ENCODE measurements at regions not wholly inside any gene's neighbourhood (a gene's known extent, or its start where the extent isn't known, plus 50 kb on each side); places are given as distances from the start of the nearest gene placed in this dataset.
"Not testable (repeated sequence)": the region's sequence is repeated elsewhere in the genome, so short reads cannot be mapped to it uniquely, and the experiment has no call there.

- DNase-seq (ENCODE audit: low read depth, low spot score) = no peak
Observed at GRCh38 chr4:33126002-33126401, 2405.8 kb downstream of the PCDH7 start.

DNA sequence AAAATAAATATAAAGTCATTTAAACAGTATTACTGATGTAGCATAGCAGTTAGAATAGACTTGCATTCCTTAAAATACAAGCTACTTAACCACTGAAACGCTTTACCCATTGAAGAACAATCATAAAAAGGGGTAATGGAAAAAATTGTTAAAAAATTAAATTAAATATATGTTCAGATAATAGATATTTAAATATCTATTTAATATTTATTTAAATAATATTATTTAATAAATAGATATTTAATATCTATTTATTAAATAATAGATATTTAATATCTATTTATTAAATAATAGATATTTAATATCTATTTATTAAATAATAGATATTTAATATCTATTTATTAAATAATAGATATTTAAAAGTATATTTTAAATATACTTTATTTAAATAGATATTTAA, 2410.5 kb downstream of the PCDH7 start:
- DNase-seq (ENCODE audit: low read depth, low spot score) = not testable (repeated sequence)

DNA sequence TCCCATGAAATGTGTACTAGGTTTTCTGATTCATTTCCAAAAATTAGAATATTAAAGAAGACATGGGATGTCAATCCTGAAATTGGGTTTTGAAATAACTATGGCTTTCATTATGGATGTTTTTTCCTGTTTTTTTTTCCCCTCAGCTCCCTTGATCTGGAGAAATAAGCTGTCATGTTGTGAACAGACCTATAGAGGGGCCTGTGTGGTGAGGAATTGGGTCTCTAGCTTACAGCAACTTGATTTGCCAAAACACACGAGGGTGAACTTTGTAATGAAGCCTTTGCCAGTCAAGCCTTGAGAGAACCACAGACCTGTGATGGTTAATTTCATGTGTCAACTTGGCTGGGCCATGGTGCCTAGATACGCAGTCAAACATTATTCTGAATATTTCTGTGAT, 2413.6 kb downstream of the PCDH7 start:
- DNase-seq (ENCODE audit: low read depth, low spot score) = peak; percentile 17

- DNase-seq (ENCODE audit: low read depth, low spot score) = no peak
Observed at GRCh38 chr4:33134366-33134765, 2414.2 kb downstream of the PCDH7 start.

- DNase-seq (ENCODE audit: low read depth, low spot score) = no peak
Observed at GRCh38 chr4:33149658-33150524, 2429.7 kb downstream of the PCDH7 start.

GRCh38 chr4:33150525-33150910, 2430.3 kb downstream of the PCDH7 start:
- DNase-seq (ENCODE audit: low read depth, low spot score) = no peak

GRCh38 chr4:33160126-33160525, 2440.0 kb downstream of the PCDH7 start:
- peak; percentile 9 for DNase-seq (ENCODE audit: low read depth, low spot score)

DNA sequence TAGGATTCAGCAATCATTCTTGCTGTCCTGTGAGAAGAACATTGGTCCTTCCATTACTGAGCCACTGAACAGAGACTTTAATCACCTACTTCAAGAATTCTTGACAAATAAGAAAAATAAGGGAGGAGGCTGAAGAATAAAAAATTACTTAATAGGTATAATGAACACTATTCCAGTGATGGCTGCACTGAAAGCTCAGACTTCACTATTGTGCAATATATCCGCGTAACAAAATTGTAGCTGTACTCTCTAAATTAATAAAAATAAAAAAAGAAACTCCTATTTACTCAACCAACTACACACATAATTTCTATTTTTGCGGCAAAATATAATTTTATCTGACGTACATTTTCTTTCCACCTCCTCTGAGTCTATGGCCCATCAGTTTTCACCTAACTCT, 2441.0 kb downstream of the PCDH7 start:
- DNase-seq (ENCODE audit: low read depth, low spot score) = no peak

DNA sequence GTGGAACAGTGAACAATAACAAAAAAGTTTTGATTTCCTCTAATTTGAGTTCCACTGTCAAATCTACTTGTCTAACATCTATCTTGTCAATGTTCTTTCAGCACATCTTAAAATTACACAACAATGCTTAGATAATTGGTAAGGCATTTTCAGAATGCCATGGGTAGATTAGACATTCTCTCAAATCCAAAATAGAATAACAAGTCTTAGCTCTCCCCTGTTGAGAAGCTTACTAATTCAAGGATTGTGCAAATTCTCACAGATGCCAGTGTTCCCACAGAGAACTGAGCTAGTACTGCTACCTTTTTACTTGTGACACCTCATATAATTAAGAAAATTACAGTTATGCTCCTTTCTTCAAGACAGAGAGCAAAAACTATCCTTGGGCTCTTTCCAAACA, 2442.0 kb downstream of the PCDH7 start:
- DNase-seq (ENCODE audit: low read depth, low spot score) = no peak

DNA sequence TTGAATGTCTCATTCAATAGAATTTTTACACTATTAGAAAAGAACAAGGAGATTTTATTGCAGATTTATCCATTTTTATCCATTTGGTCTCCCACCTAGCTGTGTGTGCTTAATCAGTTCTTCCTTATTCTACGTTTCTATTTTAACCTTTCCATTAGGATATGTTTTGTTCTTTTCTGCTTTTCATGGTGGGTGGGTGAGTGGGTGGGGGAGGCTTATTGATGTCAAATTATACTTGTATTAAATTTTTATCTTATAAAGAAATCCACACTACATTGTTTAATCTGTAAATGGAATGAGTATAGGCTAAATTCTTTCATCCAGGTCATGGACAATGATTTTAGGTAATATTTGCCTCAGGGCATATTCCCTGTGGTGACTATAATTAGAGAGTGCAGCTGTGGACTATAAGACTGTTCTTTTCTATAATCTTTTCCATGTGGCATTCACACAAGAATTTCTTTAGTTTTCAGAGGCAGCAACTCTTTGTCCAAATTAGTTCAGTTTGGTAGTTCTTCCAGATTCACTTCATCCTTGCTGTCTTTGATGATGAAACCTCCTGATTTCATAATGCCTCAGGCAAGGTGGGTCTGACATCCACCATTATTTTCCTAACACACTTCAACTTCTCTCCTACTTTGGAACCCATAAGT, 2451.8 kb downstream of the PCDH7 start:
- DNase-seq (ENCODE audit: low read depth, low spot score) = no peak

- no peak for DNase-seq (ENCODE audit: low read depth, low spot score)
Observed at GRCh38 chr4:33176566-33176965, 2456.4 kb downstream of the PCDH7 start.

DNA sequence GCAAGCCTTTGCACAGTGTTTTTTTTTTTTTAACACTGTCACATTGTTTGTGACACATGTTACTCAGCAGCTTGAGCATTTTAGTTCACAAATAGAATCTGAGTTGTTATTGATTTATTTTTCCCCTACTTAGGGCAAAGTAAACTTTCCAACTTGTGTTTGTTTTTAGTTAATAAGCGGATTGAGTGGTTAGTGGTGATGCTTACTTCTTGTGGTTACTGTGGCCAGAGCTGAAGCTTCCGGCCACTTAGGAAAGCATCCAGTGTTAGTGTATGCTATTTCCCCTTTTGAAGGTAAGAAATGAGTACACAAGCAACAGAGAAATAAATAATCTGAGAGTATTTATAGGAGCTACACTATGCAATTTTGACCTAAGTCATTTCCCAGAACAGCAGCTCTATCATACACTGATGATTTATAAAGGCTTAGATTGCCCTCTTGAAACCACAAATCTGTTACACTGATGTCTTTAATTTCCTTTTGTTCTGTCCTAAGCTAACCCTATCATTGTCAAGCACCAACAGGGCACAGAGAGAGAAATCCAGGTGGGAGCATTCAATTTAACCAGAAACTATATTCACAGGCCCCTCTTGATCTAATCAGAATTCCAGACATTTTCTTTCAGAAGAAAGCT, 2464.6 kb downstream of the PCDH7 start:
- DNase-seq (ENCODE audit: low read depth, low spot score) = no peak

DNA sequence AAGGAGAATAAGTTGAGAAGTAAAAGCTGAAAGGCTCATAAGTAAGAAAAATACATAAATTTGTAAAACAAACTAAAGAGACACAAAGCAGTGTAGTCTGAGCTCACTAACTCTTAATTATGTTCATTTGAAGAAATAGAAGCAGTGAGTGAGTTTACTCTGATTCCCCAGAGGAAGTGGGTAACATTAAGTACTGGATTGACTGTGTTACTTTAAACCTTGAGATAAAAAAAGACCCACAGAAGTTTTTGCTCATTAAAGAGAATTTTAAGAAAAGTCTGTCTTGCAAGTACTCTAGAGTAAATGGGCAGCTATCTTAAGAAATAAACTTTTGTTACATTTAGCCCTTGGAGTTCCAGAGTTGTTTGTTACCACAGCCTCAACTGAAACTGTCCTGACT, 2466.9 kb downstream of the PCDH7 start:
- no peak for DNase-seq (ENCODE audit: low read depth, low spot score)

DNA sequence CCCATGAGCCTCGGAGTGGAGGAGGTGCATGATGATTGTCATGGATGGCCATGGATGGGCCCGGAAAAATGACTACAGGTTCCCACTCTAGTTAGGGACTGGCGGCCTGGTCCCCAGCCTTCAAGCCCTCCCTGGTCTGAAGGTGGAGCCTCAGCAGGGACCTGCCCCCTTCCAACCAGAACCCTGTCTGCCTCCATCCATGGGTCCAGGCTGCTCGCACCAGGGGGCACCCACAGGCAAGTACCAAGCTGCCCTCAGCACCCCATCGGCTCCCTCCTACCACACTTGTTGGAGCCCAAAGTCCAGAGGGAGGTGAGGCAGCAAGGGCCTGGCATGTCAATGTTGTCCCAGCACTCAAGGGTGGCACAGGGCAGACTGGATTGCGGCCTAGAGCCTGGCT, 2468.6 kb downstream of the PCDH7 start:
- no peak for DNase-seq (ENCODE audit: low read depth, low spot score)

DNA sequence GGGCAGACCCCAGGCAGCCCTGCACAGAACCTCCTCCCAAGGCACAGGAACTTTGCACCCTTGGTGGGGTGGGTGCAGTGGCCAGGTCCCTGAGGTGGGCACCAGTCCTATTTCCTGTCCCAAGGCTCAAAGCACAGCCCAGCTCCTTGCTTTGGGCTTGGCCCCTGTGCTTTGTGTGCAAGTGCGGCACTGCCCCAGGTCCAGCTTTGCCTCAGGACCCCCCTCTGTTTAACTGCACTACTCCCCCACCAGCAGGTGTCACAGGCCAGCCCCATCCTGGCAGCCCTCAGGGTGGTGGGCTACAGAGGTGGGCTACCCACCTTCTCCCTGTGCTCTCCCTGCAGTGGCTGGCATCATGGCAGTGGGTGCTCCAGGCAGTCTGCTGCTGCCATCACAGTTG, 2469.0 kb downstream of the PCDH7 start:
- no peak for DNase-seq (ENCODE audit: low read depth, low spot score)

DNA sequence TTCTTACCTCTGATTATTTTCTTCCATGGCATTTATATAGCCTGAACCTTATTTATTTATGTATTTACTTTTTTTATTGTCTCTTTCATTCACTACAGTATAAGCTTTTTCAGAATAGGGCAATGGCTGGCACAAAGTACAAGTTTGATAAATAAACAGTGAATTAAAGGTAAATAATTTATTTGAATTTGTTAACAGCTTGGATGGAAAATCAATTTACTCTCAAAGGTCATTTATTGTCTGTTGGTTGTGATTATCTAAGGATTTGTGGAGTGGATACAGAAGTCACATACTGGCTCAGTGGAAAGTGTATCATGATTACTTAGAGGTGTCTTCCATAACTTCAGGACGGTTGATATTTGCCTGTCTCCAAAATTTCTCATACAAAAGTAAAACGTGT, 2472.9 kb downstream of the PCDH7 start:
- DNase-seq (ENCODE audit: low read depth, low spot score) = no peak

- no peak for DNase-seq (ENCODE audit: low read depth, low spot score)
Observed at GRCh38 chr4:33200377-33200776, 2480.2 kb downstream of the PCDH7 start.

GRCh38 chr4:33218238-33218637, 2498.1 kb downstream of the PCDH7 start:
- no peak for DNase-seq (ENCODE audit: low read depth, low spot score)

DNA sequence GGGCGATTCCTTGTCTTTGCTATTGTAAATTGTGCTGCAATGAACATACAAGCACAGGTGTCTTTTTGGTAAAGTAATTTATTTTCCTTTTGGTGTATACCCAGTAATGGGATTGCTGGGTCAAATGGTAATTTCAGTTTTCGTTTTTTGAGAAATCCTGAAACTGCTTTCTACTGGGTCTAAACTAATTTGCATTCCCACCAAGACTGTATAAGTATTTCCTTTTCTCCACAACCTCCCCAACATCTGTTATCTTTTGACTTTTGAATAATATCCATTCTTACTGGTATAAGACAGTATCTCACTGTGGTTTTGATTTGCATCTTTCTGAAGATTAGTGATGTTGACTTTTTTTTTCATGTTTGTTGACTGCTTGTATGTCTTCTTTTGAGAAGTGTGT, 2506.0 kb downstream of the PCDH7 start:
- DNase-seq (ENCODE audit: low read depth, low spot score) = no peak

GRCh38 chr4:33226783-33227182, 2506.6 kb downstream of the PCDH7 start:
- DNase-seq (ENCODE audit: low read depth, low spot score) = no peak

DNA sequence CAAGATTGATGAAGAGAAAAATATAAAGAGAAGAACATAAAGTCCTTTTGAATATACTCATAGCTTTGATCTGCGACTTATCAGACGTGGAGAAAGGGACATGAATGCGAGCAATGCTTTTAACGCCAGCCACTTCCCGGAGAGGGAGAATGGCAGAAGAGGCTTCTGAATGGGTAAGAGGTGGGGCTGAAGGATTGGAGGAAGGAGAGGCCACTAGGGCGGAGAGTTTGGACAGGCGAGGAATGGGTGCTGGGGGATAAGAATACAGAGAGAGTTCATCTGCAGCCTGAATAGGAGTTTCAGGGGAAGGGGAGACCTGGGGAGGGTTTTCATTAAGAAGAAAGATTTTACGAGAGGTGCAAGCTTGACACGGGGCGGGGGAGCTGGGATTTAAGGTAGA, 2534.9 kb downstream of the PCDH7 start:
- no peak for DNase-seq (ENCODE audit: low read depth, low spot score)

DNA sequence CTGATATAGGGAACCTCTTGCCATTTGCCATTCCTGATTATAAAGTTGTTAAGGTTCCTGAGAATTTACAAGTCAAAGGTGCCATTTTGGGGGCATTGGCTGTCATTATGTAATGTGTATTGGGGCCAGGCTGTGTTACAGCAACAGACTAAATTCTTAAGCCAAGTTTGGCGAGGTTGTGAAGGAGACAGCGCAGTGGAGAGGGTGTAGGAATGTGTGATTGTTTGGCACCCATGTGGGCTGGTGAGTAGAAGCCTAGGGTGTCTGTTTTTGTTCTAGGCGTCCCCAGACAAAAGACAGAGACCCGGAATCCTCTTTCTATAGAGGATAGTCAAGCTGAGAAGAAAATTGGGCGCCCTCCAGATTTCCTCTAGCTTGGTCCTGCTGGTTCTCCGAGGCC, 2535.3 kb downstream of the PCDH7 start:
- DNase-seq (ENCODE audit: low read depth, low spot score) = no peak

DNA sequence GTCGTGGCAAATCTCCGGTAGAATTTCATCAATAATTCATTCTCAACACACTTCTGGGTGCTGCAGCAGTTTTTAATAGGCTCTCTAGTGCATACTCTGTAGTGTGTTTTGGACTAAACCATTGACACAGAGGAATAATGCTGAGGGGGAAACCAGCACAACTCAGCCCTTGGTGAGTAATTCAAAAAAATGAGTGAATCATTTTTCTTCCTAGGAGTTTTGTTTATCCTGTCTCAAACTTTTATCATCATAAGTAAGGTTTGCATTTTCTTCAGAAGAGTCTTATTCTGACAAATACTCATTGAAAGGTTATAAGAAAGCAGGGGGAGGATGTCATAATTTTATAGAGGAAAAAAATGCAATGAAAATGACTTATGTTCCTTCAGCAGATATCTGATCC, 2542.7 kb downstream of the PCDH7 start:
- no peak for DNase-seq (ENCODE audit: low read depth, low spot score)
